HL-60 (cell line): ENCODE measurements at regions not wholly inside any gene's neighbourhood (a gene's known extent, or its start where the extent isn't known, plus 50 kb on each side); places are given as distances from the start of the nearest gene placed in this dataset.

Experiments used
- DNase-seq, 2 experiments: peaks; one replicate each; pipeline ENCODE4 v3.0.0-alpha.2; 2010 to 2020; ENCODE audit warnings: low read depth in 1 of 2, low spot score in 1 of 2
- H3K27ac ChIP-seq: fragments of 250-450 bp; sonication (Bioruptor Pico); replicated peaks from 2 replicates; pipeline ENCODE4 v1.5.1; 2020; ENCODE audit warnings: mild to moderate bottlenecking, moderate library complexity
- H3K27me3 ChIP-seq: fragments of 250-450 bp; sonication (Bioruptor Pico); 2 replicates; pipeline ENCODE4 v1.5.1; 2021; ENCODE audit warnings: mild to moderate bottlenecking, moderate library complexity; ENCODE audit not compliant: insufficient read depth, poor library complexity, severe bottlenecking
- H3K4me3 ChIP-seq: replicated peaks from 2 replicates; pipeline ENCODE4 v1.5.1; 2011; ENCODE audit warnings: mild to moderate bottlenecking, control low read depth, low read length; ENCODE audit not compliant: insufficient read depth
- CTCF ChIP-seq: IDR thresholded peaks from one replicate; pipeline ENCODE4 v1.5.1; 2011; ENCODE audit warnings: low read length, control low read depth, inconsistent platforms; ENCODE audit not compliant: insufficient read depth
- GABPA ChIP-seq: IDR thresholded peaks from 2 replicates; pipeline ENCODE4 v1.6.1; 2012; ENCODE audit warnings: low read depth
- POLR2AphosphoS5 ChIP-seq: IDR thresholded peaks from 2 replicates; pipeline ENCODE4 v1.6.1; 2012; ENCODE audit warnings: low read depth
- SPI1 ChIP-seq: IDR thresholded peaks from 2 replicates; pipeline ENCODE4 v1.6.1; 2012; ENCODE audit warnings: low read depth, mild to moderate bottlenecking, borderline replicate concordance
- TF ChIP-seq, protein P1 (sequence below): IDR thresholded peaks from 2 replicates; pipeline ENCODE4 v1.6.1; 2012; ENCODE audit warnings: low read depth; ENCODE audit not compliant: insufficient replicate concordance

- no peak for DNase-seq
- TF ChIP-seq, protein P1, sequence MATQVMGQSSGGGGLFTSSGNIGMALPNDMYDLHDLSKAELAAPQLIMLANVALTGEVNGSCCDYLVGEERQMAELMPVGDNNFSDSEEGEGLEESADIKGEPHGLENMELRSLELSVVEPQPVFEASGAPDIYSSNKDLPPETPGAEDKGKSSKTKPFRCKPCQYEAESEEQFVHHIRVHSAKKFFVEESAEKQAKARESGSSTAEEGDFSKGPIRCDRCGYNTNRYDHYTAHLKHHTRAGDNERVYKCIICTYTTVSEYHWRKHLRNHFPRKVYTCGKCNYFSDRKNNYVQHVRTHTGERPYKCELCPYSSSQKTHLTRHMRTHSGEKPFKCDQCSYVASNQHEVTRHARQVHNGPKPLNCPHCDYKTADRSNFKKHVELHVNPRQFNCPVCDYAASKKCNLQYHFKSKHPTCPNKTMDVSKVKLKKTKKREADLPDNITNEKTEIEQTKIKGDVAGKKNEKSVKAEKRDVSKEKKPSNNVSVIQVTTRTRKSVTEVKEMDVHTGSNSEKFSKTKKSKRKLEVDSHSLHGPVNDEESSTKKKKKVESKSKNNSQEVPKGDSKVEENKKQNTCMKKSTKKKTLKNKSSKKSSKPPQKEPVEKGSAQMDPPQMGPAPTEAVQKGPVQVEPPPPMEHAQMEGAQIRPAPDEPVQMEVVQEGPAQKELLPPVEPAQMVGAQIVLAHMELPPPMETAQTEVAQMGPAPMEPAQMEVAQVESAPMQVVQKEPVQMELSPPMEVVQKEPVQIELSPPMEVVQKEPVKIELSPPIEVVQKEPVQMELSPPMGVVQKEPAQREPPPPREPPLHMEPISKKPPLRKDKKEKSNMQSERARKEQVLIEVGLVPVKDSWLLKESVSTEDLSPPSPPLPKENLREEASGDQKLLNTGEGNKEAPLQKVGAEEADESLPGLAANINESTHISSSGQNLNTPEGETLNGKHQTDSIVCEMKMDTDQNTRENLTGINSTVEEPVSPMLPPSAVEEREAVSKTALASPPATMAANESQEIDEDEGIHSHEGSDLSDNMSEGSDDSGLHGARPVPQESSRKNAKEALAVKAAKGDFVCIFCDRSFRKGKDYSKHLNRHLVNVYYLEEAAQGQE = no peak
- no peak for TF ChIP-seq GABPA
- no peak for TF ChIP-seq SPI1
- no peak for TF ChIP-seq CTCF
- TF ChIP-seq POLR2AphosphoS5 = no peak
- Histone ChIP-seq H3K4me3 (no peak overlapping the region), H3K27me3 (peaks cover 5% of the 10 kb centered on the region), H3K27ac (no peak overlapping the region)
Observed at GRCh38 chr20:59435518-59435917, 135.1 kb downstream of the EDN3 start.

GRCh38 chr20:59437601-59438031 is 137.2 kb downstream of the EDN3 start:
- DNase-seq = no peak
- H3K27ac ChIP-seq = no peak overlapping the region
- TF ChIP-seq CTCF (no peak), GABPA (no peak), POLR2AphosphoS5 (no peak), SPI1 (no peak)
- TF ChIP-seq, protein P1 = no peak
- H3K27me3 ChIP-seq = no peaks in the 10 kb centered on the region
- H3K4me3 ChIP-seq = no peak overlapping the region

GRCh38 chr20:59438201-59438600 is 137.8 kb downstream of the EDN3 start:
- Histone ChIP-seq H3K4me3 (no peak overlapping the region), H3K27me3 (no peaks in the 10 kb centered on the region), H3K27ac (no peak overlapping the region)
- TF ChIP-seq GABPA (no peak), POLR2AphosphoS5 (no peak), CTCF (no peak), SPI1 (no peak)
- TF ChIP-seq, protein P1 = no peak
- no peak for DNase-seq
